ACC112 (cell line): ENCODE measurements at regions not wholly inside any gene's neighbourhood (a gene's known extent, or its start where the extent isn't known, plus 50 kb on each side); places are given as distances from the start of the nearest gene placed in this dataset.

Experiments
- H2AFZ ChIP-seq: fragments of 200-600 bp; sonication (generic); one replicate; pipeline ENCODE4 v1.6.0; 2017; ENCODE audit warnings: antibody characterized with exemption, low read length; ENCODE audit not compliant: unreplicated experiment
- H3K27ac ChIP-seq: fragments of 200-600 bp; sonication (generic); 2 replicates; pipeline ENCODE4 v1.5.1; 2014; ENCODE audit warnings: low read depth, mild to moderate bottlenecking, antibody characterized with exemption, low read length, moderate library complexity
- H3K27me3 ChIP-seq: fragments of 200-600 bp; sonication (generic); 2 replicates; pipeline ENCODE4 v1.6.1; 2014; ENCODE audit warnings: mild to moderate bottlenecking, antibody characterized with exemption, low read length, moderate library complexity, mixed read lengths; ENCODE audit not compliant: insufficient read depth
- H3K36me3 ChIP-seq: fragments of 200-600 bp; sonication (generic); 2 replicates; pipeline ENCODE4 v1.6.1; 2016; ENCODE audit warnings: mild to moderate bottlenecking, antibody characterized with exemption, low read length, moderate library complexity, mixed read lengths; ENCODE audit not compliant: insufficient read depth
- H3K4me1 ChIP-seq: fragments of 200-600 bp; sonication (generic); one replicate; pipeline ENCODE4 v1.6.1; 2016; ENCODE audit warnings: low read length, mixed read lengths; ENCODE audit not compliant: insufficient read depth, unreplicated experiment, control insufficient read depth
- H3K4me3 ChIP-seq: fragments of 200-600 bp; sonication (generic); 2 replicates; pipeline ENCODE4 v1.5.1; 2014; ENCODE audit warnings: mild to moderate bottlenecking, low read depth, low read length
- H3K79me2 ChIP-seq: fragments of 200-600 bp; sonication (generic); one replicate; pipeline ENCODE4 v1.6.0; 2016; ENCODE audit warnings: low read length; ENCODE audit not compliant: control insufficient read depth, unreplicated experiment, insufficient read depth

GRCh38 chr11:20311444-20311843 is 52.1 kb upstream of the HTATIP2 start:
- Histone ChIP-seq H3K36me3 (no peaks in the 10 kb centered on the region), H2AFZ (no peak overlapping the region), H3K27ac (no peak overlapping the region), H3K4me3 (no peak overlapping the region), H3K79me2 (no peaks in the 10 kb centered on the region), H3K4me1 (no peaks in the 10 kb centered on the region), H3K27me3 (peaks cover 90% of the 10 kb centered on the region)

GRCh38 chr11:20310596-20311394 is 52.7 kb upstream of the HTATIP2 start:
- no peak overlapping the region for H3K4me3 ChIP-seq
- peaks cover 90% of the 10 kb centered on the region for H3K27me3 ChIP-seq
- no peaks in the 10 kb centered on the region for H3K79me2 ChIP-seq
- no peaks in the 10 kb centered on the region for H3K4me1 ChIP-seq
- H2AFZ ChIP-seq = no peak overlapping the region
- no peak overlapping the region for H3K27ac ChIP-seq
- no peaks in the 10 kb centered on the region for H3K36me3 ChIP-seq

GRCh38 chr11:20310137-20310536 is 53.4 kb upstream of the HTATIP2 start:
- Histone ChIP-seq H3K4me1 (no peaks in the 10 kb centered on the region), H3K79me2 (no peaks in the 10 kb centered on the region), H3K4me3 (no peak overlapping the region), H3K27ac (no peak overlapping the region), H3K27me3 (peaks cover 93% of the 10 kb centered on the region), H3K36me3 (no peaks in the 10 kb centered on the region), H2AFZ (no peak overlapping the region)

GRCh38 chr11:20309231-20310025 is 54.1 kb upstream of the HTATIP2 start:
- H2AFZ ChIP-seq = no peak overlapping the region
- H3K79me2 ChIP-seq = no peaks in the 10 kb centered on the region
- H3K36me3 ChIP-seq = no peaks in the 10 kb centered on the region
- peaks cover 94% of the 10 kb centered on the region for H3K27me3 ChIP-seq
- no peak overlapping the region for H3K4me3 ChIP-seq
- H3K27ac ChIP-seq = no peak overlapping the region
- H3K4me1 ChIP-seq = no peaks in the 10 kb centered on the region

GRCh38 chr11:20308601-20309000 is 54.9 kb upstream of the HTATIP2 start:
- Histone ChIP-seq H3K4me3 (no peak overlapping the region), H3K36me3 (no peaks in the 10 kb centered on the region), H3K79me2 (no peaks in the 10 kb centered on the region), H3K4me1 (no peaks in the 10 kb centered on the region), H2AFZ (no peak overlapping the region), H3K27me3 (peaks cover 95% of the 10 kb centered on the region), H3K27ac (no peak overlapping the region)

GRCh38 chr11:20303391-20303965 is 60.0 kb upstream of the HTATIP2 start:
- H3K4me1 ChIP-seq = no peaks in the 10 kb centered on the region
- H3K36me3 ChIP-seq = no peaks in the 10 kb centered on the region
- H3K4me3 ChIP-seq = no peak overlapping the region
- no peak overlapping the region for H3K27ac ChIP-seq
- no peaks in the 10 kb centered on the region for H3K79me2 ChIP-seq
- H2AFZ ChIP-seq = no peak overlapping the region
- peaks cover 89% of the 10 kb centered on the region for H3K27me3 ChIP-seq

GRCh38 chr11:20293992-20294391 is 69.5 kb upstream of the HTATIP2 start:
- no peaks in the 10 kb centered on the region for H3K36me3 ChIP-seq
- H3K4me3 ChIP-seq = no peak overlapping the region
- H2AFZ ChIP-seq = no peak overlapping the region
- H3K27ac ChIP-seq = no peak overlapping the region
- no peaks in the 10 kb centered on the region for H3K79me2 ChIP-seq
- H3K27me3 ChIP-seq = peaks cover 84% of the 10 kb centered on the region
- no peaks in the 10 kb centered on the region for H3K4me1 ChIP-seq

GRCh38 chr11:20293531-20293930 is 70.0 kb upstream of the HTATIP2 start:
- Histone ChIP-seq H2AFZ (no peak overlapping the region), H3K4me3 (no peak overlapping the region), H3K27ac (no peak overlapping the region), H3K4me1 (no peaks in the 10 kb centered on the region), H3K27me3 (peaks cover 84% of the 10 kb centered on the region), H3K79me2 (no peaks in the 10 kb centered on the region), H3K36me3 (no peaks in the 10 kb centered on the region)

DNA sequence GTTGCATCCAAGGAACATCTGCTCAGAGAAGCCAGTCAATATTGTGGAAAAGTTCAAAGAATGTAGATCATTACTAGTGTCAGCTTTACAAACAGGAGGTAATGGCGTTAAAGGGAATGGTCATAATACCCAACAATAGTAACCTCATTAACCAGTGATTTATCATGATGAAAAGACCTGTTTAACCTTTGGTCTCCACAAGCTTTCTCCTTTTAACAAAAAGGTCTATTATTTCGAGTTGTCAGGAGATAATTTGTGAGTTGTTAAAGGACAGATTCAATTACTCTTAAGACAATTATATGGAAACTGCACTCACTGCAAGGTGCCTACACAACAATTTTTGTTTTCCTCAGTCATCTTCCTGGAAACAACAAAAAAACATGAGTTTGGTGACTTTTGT is 73.8 kb upstream of the HTATIP2 start:
- H3K79me2 ChIP-seq = no peaks in the 10 kb centered on the region
- no peaks in the 10 kb centered on the region for H3K36me3 ChIP-seq
- no peaks in the 10 kb centered on the region for H3K4me1 ChIP-seq
- H3K4me3 ChIP-seq = no peak overlapping the region
- H3K27me3 ChIP-seq = peaks cover 93% of the 10 kb centered on the region
- H3K27ac ChIP-seq = no peak overlapping the region
- no peak overlapping the region for H2AFZ ChIP-seq

DNA sequence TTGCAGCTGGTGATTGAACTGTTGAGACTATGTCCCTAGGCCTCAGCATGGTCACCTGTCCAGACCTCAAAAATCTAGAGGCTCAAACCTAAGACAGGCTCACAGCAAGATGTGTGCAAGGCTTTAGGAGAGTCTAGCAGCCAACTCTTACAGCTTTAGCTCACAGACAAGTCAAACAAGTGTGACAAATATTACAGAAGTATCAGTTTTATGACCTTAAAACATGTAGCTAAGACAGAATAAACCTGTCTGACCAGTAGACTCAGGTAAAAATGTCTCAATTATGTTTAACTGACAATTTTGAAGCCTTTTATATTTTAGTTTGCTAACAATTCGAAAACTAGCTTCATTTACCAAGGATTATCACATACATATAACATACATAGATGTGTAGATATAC is 80.0 kb upstream of the HTATIP2 start:
- no peaks in the 10 kb centered on the region for H3K36me3 ChIP-seq
- no peak overlapping the region for H3K4me3 ChIP-seq
- H3K27me3 ChIP-seq = peaks cover 86% of the 10 kb centered on the region

More for the DNA sequence above, 80.0 kb upstream of the HTATIP2 start:
- Histone ChIP-seq H2AFZ (no peak overlapping the region), H3K79me2 (no peaks in the 10 kb centered on the region), H3K4me1 (no peaks in the 10 kb centered on the region), H3K27ac (no peak overlapping the region)
